Left cardiac atrium (tissue), 4 donors: ENCODE measurements at regions not wholly inside any gene's neighbourhood (a gene's known extent, or its start where the extent isn't known, plus 50 kb on each side); places are given as distances from the start of the nearest gene placed in this dataset.

Source experiments
- ATAC-seq, 2 donors: fragments of 200-7000 bp; cut with Tn5 transposase; one replicate each; pipeline ENCODE4 v1.9.1; 2020; ENCODE audit warnings: mild to moderate bottlenecking in 2 of 2, moderate library complexity in 2 of 2
- DNase-seq: peaks from one replicate; pipeline ENCODE4 v3.0.0-alpha.2; 2020
- intact Hi-C, 2 donors: fragments of 100-400 bp; cut with DNase I; formaldehyde crosslinking; loops; one replicate each; pipeline versions ENCODE4 v1.14.1 to v1.15.1; 2022 to 2023
- donor health status: DM: no; HTN: yes; CAD: no.
- donor health status: DM: no; HTN: yes; CAD: no; lungs with severe emphysema.
- donor health status: DM: yes; HTN: yes; CAD: no.
- donor health status: Dilated cardiomyopathy.

DNA sequence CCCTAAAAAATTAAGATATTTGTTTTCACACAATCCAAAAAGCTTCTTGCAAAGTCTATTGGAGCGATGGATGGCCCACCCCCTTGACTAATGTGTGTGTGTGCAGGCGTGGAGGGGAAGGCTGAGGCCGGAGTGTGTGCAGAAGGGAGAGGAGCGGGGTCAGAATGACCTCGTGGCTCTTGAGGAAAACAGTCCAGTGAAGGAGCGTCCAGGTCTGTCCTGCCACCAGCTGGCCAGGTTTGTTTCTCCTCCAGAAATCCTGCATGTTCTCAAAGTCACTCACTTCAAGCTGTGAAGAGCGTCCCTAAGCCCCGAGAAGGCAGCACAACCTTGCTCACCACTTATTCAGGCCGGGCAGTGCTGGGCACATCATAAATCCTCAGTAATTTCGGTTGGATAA, 69.5 kb upstream of the SSX2IP start:
- intact Hi-C loops = loop anchor here (5.0 to 10.0 kb wide), 4 partner anchors 95 to 855 kb away; no protein-coding TSS in a partner anchor
- peak in 1 of 2 donors; percentile 11 for ATAC-seq
- no peak for DNase-seq

DNA sequence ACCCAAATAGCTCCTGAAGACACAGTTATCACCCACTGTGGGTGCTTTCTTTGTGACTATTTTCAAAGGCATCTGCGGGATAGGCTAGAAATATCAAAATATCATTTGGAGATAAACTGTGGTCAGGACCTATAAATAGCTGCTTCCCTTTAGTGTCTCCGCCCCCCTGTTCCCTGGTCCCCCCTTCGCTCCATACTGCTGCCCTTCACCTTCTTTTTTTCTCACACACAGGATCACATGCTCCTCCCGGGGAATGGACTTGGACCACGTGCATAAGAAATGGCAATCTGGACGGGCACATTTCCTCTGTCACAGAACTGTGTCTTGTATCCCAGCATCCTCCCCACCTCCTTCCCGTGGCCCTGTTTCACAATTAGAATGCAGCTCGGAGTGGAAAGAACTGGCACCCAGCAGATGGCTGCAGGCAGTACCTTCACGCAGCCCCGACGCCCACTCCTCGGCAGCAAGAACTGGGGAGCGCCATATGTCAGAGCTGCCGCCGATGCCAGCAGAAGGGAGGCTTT, 68.8 kb upstream of the SSX2IP start:
- ATAC-seq = peak; percentile 78 to 92
- intact Hi-C loops = loop anchor here (5.0 to 10.0 kb wide), 4 partner anchors 94 to 854 kb away; no protein-coding TSS in a partner anchor
- peak; percentile 40 for DNase-seq

- peak in 1 of 2 donors; percentile 10 for ATAC-seq
- no peak for DNase-seq
- intact Hi-C loops = loop anchor here (5.0 to 10.0 kb wide), 4 partner anchors 94 to 854 kb away; no protein-coding TSS in a partner anchor
Observed at GRCh38 chr1:84758476-84758875, 68.2 kb upstream of the SSX2IP start.

GRCh38 chr1:84757301-84757700, 67.0 kb upstream of the SSX2IP start:
- intact Hi-C loops = loop anchor here (5.0 to 10.0 kb wide), 4 partner anchors 92 to 852 kb away; no protein-coding TSS in a partner anchor
- DNase-seq = no peak
- no peak for ATAC-seq

- ATAC-seq = no peak
- no peak for DNase-seq
- intact Hi-C loops = loop anchor here (5.0 to 10.0 kb wide), 4 partner anchors 92 to 852 kb away; no protein-coding TSS in a partner anchor
Observed at GRCh38 chr1:84756455-84757082, 66.3 kb upstream of the SSX2IP start.

DNA sequence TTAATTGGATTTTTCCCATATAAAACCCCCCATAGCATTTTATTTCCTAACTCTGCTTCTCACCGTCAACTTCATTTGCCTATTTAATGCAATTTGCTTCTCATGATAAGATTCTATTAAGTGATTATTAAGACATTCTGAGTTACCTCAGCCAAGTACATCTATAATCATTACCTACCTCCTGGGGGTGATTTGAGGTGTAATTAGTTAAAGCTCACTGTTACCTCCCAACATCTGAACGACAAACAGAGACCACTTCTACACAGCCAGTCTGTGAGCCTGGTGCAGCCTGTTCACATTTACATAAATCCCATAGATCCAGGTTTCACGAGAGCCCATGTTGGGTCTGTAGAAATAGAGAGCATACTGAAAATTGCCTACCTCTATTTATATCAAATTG, 65.7 kb upstream of the SSX2IP start:
- intact Hi-C loops = loop anchor here (5.0 to 10.0 kb wide), 4 partner anchors 91 to 851 kb away; no protein-coding TSS in a partner anchor
- no peak for ATAC-seq

GRCh38 chr1:84755216-84755615, 65.0 kb upstream of the SSX2IP start:
- ATAC-seq (no peak), DNase-seq (no peak)
- intact Hi-C loops = loop anchor here (5.0 to 10.0 kb wide), 4 partner anchors 90 to 850 kb away; no protein-coding TSS in a partner anchor

More for the DNA sequence above, 65.7 kb upstream of the SSX2IP start:
- no peak for DNase-seq

DNA sequence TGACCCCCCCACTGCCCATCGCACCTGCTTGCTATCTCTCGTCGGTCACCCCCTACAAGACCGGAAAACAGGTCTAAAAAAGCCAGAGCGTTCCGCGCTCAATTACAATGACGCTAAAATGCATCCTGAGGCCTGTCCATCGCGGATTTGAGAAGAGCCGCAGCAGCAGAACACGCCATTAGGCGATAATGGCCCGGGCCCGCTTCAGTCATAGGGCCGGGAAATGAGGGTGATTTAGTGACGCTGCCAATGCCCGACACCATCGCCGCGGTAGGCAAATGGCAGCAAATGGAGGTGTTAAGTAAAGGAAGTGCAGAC, 64.1 kb upstream of the SSX2IP start:
- intact Hi-C loops = loop anchor here (5.0 to 10.0 kb wide), 4 partner anchors 90 to 850 kb away; no protein-coding TSS in a partner anchor
- no peak for ATAC-seq

DNA sequence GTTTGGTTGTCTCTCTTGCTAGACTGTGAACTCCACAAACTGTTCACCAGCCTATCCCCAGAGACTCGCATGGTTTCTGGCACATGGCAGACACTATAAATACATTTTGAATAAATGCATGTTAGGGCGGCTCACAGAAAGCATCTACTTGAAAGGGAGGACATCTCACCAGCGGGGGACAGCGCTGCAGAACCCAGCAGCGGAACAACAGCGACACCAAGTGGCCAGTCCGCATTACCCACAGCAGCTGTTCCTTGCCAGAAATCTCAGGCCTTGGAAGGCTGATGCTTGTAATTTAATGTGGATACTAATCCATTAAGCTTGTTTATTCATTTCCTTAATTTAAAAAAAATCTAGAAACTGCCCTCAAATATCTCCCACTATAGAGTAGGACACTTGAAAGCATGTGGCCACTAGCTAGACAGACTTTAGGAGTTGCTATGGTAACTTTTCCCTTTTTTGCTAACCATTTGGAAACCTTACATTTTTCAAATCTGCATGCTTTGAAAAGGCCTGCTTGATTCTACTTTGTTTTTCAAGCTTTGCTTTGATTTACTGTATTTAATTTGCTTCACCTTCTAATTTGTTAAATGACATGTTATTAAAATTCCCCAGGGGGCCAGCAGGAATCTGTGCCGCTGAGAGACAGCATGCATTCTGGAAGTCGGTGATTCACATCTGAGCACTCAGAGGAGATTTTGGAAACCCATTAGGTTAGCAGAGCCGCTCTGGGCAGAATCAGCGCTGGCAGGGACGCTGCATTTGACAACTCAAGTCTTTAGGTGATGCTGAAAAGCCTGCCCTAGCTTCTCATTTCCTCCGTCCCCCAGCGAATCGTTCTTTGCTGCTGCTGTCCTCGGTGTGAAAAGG, 63.5 kb upstream of the SSX2IP start:
- DNase-seq (peak; percentile 69), ATAC-seq (peak; percentile 88 to 90)
- intact Hi-C loops = loop anchor here (5.0 to 10.0 kb wide), 4 partner anchors 89 to 849 kb away; no protein-coding TSS in a partner anchor

More for the DNA sequence above, 64.1 kb upstream of the SSX2IP start:
- no peak for DNase-seq

- intact Hi-C loops = loop anchor here (5.0 to 10.0 kb wide), 4 partner anchors 85 to 845 kb away; no protein-coding TSS in a partner anchor
- DNase-seq (no peak), ATAC-seq (no peak)
Observed at GRCh38 chr1:84750110-84750730, 60.0 kb upstream of the SSX2IP start.

DNA sequence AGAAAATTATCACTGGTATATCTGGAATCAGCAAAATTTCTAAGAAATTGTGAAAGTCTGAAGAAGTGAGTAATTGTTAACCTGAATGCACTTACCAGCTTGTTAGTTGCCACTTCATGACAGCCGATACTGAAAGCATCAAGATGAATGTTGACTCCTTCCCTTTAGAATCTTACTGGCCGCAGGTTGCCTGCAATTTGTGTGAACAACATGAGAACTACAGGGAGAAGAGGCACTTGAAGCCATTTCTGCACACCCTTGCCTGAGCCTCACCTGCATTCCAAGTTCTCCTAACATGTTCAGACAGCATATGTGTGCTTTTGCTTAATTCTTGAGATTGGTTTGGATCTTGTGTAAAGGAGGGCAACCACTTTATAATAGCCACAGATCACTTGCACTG, 59.2 kb upstream of the SSX2IP start:
- intact Hi-C loops = no loop called here
- DNase-seq (no peak), ATAC-seq (peak in 1 of 2 donors; percentile 22)

DNA sequence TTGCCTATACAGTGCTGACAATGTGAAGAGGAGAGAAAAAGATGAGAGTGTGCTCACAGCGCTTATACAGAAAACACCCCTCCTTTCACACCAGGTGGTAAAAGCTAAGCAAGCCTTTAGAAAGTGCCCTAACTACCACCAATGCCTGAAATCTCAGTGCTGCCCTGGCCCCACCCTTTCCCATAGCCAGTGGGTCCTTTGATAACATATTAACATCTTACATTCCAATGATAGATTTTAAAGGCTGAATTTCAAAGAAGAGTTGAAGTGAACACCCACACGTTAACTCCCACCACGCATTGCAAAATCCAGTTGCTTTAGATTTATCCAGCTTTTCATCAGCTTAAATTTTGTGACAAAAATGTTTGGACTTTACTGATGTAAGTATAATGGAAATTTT, 58.1 kb upstream of the SSX2IP start:
- ATAC-seq (no peak), DNase-seq (no peak)
- intact Hi-C loops = no loop called here

DNA sequence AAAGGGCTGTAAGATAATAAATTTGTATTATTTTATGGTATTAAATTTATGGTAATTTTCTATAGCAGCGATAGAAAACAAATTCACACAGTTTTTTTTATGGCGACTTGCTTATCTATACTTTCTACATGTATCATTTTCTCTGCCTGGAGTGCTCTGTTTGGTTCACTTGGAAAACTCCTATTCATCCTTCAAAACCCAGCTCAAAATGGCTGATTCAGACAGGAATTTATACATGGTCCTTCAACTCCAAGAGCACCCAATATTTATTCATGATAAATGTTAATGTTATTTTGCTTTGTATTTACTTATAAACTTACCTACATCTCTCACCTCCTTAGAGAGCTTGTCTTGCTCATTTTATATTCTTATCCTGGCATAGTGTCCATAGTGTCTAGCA, 55.6 kb upstream of the SSX2IP start:
- DNase-seq (no peak), ATAC-seq (no peak)
- intact Hi-C loops = no loop called here

- DNase-seq (no peak), ATAC-seq (no peak)
- intact Hi-C loops = no loop called here
Observed at GRCh38 chr1:84743896-84744295, 53.6 kb upstream of the SSX2IP start.

DNA sequence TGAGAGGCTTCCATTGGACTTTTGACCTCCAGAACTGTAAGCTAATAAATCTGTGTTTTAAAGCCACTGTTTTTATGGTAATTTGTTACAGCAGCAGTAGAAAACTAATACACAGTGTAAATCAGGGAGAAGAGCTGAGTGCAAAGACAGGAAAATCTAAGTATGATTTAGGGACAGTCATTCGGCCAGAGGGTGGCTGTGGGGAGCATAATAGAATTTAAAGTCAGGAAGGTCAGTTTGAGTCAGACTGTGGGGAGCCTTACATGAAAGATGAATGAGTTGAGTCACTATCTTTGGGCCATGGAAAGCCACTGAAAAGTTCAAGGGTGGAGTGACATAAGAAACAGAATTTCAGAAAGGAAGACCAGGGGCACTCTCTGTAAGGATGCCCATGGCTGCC, 52.4 kb upstream of the SSX2IP start:
- DNase-seq (no peak), ATAC-seq (no peak)
- intact Hi-C loops = no loop called here

DNA sequence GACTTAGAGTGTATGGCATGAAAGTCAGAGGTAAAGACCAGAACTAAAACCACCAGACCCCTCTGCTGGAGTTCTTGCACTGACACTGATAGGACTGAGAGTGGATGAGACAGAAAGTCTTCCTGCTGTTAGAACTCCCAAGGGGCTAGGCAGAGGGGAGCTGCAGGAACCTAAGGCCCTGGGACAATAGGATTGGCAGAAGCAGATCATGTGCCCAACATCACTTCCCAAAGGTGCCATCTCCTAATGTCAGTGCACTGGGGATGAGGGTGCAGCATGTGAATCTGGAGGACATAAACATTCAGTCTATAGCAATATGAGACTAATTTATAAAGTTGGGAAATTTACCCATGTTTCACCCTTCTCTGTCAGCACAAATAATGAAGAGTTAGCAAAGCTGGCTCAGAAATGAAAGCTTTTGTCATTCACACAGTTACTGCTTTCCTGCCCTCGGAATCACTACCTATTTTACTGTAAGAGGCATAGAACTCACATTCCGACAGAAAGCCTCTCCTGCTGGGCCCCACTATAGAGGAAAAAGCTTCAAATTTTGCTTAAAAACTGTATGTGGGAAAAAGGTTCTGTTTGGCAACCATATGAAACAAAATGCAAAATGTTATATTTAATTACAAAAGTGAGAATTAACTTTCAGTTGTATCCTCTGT, 49.9 kb upstream of the SSX2IP start:
- no peak for DNase-seq
- intact Hi-C loops = no loop called here
- ATAC-seq = no peak
